Stimulated activated CD8-positive, alpha-beta memory T cell treated with anti-CD3 and anti-CD28 coated beads, Interleukin-15, amount 100 ng/mL, for 48 hours (primary cell): ENCODE measurements at regions not wholly inside any gene's neighbourhood (a gene's known extent, or its start where the extent isn't known, plus 50 kb on each side); places are given as distances from the start of the nearest gene placed in this dataset.

Source experiments
- DNase-seq, 2 donors: peaks; one replicate each; pipeline ENCODE4 v3.0.0-alpha.2; 2020; ENCODE audit warnings: low read depth in 2 of 2

DNA sequence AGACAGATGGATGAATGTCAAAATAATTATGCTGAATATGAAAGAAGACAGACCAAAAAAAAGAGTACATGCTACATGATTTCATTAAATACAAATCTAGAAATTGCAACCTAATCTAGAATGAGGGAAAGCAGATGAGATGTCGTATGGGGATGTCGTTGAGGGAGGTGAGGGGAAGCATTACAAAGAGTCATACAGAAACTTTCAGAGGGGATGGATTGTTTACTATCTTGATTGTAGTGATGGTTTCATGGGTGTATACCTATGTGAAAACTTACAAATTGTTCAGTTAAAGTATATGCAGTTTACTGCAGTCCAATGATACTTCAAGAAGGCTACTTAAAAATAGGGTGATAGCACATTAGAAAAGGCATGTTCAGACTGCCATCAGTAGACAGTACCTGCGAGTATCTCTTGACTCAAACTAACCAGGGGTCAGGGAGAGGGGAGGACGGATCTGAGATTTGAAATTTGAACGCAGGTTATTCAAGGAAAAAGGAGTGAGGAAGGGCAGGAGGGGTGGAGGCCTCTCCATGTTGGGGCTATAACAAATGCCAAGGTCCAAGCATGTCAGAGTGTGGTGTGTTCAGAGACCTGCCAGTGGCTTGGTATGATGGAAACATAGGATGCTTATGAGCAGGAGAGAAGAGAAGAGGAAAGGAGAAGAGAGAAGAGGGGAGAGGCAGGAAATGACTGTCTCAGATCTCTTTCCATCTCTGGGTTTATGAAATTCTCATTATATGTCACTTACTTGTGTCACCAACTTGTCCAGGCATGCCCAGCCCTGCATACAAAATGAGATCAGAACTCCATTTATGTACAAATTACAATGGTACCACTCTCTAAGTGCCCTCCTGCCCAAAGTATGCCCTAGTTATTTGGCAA, 257.3 kb upstream of the CXCR4 start:
- DNase-seq: no peak

DNA sequence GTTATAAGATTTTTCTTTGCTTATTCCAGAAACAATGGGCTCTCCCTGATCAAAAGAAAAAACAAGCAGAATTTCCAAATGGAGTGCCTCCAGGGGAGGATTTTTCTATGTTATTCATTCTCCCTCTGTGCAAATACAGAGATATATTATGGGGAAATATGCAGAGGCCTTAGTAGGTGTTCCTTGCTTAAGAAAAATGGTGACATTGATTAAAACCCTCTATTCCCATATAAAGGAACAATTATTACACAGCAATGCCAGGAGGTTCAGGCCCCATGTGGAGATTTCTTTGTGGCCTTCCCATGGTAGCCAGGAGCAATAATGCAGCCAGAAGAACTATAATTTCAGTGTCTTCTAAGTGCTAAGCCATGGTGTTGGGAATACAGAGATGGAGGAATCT, 255.9 kb upstream of the CXCR4 start:
- DNase-seq: no peak

DNA sequence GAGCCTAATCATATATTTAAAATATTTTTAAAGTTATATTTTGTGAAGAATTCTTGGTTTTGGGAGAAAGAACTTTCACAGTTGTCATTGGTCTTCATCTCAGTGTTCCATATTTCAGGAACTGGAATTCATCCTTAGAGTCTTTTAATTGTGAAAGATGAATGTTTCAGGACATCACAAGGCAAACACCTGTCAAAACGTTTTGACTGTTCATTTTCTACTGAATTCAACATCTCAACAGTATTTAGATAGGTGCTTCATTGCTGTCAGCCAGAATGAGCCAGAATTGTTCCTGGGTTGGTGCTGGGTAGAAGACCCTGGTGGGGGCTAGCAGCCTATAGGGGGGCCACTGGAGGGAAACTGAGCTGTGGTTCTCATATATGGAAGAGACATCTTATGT, 255.1 kb upstream of the CXCR4 start:
- no peak for DNase-seq

GRCh38 chr2:136363900-136364299, 246.0 kb upstream of the CXCR4 start:
- DNase-seq: no peak

DNA sequence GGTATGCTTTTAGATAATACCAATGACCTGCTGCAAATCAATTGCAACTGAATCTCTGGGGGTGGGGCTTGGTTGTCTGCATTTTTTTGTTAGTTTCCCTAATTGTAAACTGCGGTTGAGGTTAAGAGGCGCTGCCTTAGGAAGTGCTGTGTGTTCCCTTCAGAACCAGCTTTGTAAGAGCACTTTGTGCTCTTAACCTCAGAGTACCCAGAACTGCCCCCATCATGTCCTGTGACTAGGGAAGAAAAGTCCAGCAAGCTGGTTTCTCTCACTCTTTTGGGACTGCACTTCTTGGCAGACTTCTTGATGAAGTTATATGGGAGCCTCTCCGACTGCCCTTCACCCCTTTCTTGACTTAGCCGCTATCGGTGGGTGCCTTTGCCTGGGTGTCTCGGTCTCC, 245.5 kb upstream of the CXCR4 start:
- no peak for DNase-seq

DNA sequence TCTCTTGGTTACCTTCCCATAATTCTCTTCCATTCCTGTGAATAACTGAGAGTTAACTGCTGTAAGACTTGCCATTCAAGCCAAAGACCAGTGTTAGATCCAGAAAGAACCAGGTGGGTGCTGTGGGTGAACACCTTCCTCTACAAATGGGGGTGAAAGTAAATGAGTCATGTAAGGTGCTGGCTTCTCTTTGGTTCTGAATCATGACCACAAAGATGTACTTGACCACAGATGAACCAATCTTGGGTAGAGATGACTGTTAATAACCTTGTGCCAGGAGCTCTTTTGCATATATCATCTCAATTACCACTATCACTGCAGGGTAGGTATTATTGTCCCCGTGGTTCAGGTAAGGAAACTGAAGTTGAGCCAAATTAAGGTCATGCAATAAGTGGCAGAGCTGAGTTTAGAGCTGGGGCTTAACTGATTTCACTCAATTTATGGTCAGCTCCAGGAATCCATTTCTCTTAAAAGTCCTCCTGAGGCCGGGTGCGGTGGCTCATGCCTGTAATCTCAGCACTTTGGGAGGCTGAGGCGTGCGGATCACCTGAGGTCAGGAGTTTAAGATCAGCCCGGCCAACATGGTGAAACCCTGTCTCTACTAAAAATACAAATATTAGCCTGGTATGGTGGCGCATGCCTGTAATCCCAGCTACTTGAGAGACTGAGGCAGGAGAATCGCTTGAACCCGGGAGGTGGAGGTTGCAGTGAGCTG, 244.9 kb upstream of the CXCR4 start:
- DNase-seq: no peak

- DNase-seq: no peak
These were observed 243.6 kb upstream of the CXCR4 start for GRCh38 chr2:136361521-136361920.

DNA sequence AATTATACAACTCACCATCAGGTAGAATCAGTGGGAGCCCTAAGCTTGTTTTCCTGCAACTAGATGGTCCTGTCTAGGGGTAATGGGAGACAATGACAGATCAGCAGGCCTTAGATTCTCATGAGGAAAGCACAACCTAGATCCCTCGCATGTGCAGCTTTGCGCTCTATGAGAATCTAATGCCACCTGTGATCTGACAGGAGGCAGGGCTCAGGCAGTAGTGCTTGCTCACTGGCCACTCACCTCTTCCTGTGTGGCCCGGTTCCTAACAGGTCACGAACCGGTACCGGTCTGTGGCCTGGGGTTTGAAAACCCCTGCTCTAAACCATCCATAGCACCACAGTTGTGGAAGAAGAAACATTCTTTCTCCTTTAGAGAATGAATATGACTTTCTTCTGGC, 242.8 kb upstream of the CXCR4 start:
- no peak for DNase-seq

DNA sequence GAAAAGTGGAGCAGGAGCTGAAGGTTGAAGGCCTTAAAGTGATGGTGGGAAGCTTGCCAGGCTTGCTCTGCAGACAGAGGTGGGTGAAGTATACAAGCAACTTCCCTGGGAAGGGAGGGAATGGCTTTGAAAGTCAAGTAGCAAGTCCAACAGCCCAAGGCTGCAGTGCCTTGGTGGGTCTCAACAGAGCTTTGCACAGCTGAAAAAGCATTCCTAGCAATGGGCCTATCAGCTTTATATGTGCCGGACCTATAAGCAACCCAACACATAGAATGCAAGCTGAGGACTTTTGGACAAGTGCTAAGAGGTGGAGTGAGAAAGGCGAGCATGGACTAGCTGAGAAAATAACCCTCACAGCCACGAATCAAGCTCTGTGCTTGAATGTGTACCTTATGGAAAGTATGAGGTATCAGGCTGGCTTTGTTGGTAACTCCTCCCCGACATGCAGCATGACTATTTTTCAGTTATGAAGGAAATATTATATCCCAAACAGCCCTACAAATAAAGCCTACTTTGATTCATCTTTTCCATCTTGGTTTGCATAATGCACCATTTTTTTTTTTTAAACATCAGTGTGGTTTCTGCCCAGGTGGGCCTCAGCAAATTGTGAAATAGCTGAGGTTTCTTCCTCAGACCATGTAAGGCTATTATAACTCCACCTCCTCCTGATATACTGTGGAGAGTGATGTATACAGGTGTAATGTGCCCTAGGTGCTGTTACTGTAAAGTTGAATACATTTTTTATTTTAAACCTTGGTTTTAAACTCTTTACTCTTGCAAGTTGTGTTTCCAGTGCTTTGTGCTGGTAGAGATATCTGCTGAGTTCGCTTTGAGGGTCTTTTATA, 241.4 kb upstream of the CXCR4 start:
- DNase-seq: no peak

DNA sequence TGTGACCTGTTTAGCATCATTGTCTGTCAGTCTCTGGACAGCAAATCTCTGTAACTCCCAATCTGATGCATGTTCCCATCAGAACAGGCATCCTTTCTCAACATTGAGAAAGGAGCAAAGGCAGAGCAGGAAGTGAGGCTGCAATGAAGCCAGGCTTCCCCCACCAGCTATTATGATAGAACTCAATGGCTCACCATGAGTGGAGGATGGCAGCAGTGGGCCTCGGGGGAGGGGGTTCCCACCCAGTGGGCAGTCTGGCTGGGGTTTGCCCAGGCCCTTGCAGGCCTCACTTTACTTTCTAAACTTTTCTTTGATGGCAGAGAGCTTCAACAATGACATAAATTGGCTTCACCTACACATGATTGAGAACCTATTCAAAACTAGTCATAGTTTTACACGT, 240.6 kb upstream of the CXCR4 start:
- DNase-seq: no peak

- no peak for DNase-seq
These were observed 239.0 kb upstream of the CXCR4 start for GRCh38 chr2:136357007-136357380.

GRCh38 chr2:136356125-136357006, 238.4 kb upstream of the CXCR4 start:
- DNase-seq: no peak

- DNase-seq: no peak
These were observed 233.7 kb upstream of the CXCR4 start for GRCh38 chr2:136351684-136352083.

DNA sequence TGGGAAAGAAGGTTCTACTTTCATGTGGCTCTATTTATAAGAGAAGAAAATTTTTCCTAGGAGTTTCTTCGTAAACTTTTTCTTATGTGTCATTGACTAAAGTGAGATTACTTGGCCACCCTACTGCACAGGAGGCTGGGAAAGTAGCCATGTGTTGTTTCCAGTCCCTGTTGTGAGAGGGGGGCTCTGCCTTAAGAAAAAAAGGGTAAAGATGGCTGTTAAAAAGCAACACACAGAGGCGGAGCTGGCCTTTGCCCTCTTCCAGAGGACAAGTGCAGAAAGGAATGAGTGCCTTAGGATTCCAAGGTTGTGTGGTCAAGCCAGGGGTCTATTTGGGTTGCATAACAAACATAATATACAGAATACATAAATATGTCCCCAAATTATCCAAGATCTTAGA, 230.0 kb upstream of the CXCR4 start:
- no peak for DNase-seq

GRCh38 chr2:136344339-136344738, 226.4 kb upstream of the CXCR4 start:
- no peak for DNase-seq

DNA sequence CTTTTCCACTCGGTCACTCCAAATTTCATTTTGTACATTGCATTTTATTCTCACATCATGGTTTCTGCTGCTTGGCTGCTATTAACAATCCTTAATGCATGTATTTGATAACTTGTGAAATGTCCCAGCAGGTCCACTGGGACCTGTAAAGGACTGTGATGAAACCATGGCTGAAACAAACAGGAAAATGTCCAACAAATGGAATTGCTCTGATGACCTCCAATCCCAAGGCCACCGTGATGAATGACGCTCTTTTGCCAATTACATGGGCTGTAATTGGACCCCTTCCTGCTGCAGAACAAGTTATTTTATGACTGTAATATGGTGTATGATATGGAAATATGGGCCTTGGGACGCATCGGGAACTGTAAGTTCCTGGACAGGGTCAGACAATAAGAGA, 224.2 kb upstream of the CXCR4 start:
- no peak for DNase-seq

DNA sequence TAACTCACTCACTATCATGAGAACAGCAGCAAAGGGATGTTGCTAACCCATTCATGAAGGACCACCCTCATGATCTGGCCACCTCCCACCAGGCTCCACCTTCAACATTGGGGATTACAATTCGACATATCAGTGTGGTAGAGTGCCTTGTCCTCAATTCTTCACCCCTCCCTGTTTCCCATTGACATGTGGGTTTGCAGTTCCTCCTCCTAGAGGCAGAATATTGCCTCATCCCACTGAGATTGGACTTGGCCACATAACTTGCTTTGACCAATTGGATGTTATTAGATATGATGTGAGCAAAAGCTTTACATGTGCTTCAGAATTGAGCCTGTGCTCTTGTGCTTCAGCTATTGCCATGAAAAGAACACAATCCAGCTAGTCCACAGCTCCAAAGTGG, 217.0 kb upstream of the CXCR4 start:
- no peak for DNase-seq

DNA sequence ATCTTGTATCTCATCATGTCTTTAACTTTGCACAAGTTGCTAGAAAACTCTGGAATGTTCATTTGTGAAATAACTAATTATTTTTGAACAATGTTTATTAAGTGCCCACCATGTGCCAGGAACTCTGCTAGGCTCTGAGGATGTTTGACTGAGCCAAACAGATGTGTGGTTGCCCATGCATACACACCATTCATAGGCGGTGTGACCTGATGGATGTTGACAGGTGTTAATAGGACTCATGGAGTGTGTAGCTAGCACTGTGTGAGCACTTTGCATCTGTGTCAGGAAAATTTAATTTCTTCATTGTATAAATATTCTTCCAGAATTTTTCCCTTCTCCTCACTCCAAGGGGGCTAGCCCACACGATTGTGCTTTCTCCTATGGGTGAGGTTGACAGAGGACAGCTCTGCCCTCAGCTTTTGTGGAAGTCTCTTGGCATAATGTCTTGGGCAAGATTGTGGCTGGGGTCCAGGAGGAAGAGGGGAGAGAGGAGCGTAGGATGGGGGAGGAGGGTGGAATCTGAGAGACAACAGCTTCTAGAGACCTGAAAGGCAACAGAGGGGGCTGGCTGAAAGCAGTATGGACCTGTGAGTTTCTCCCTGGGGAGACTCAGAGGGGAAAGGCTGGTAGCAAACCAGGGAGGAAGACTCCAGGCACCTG, 214.6 kb upstream of the CXCR4 start:
- no peak for DNase-seq

- DNase-seq: no peak
These were observed 213.3 kb upstream of the CXCR4 start for GRCh38 chr2:136331226-136331625.

DNA sequence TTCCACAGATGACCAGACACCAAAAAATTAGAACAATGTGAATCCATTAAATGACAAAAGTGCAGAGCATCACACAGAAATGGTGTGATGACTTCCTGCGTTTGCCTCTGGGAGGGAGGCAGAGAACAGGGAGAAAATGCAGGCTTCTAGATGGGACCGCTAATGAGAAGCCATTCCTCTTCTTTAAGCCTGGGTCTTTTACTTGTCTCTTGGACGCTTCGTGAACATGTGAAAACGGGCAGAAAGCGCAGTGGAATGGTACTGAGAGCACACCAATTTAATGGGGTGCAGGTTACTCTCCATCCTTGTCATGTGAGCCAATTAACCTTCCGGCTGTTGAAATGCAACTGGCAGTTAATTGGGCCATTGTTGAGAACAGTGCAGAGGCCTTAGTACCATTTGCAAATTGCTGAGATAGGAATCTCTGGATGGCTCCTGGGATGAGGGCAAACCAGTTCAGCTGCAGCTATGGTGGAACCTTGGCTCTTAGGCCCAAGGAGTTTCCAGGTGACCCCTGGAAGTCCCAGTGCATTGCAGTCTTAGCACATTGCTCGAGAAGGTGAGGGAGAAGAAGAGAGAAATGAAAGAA, 210.4 kb upstream of the CXCR4 start:
- no peak for DNase-seq
